HG02678 (cell line): ENCODE measurements at regions not wholly inside any gene's neighbourhood (a gene's known extent, or its start where the extent isn't known, plus 50 kb on each side); places are given as distances from the start of the nearest gene placed in this dataset.

ENCODE experiments used
- ATAC-seq: cut with Tn5 transposase; IDR thresholded peaks from one replicate; pipeline ENCODE4 v1.9.1; 2021; ENCODE audit warnings: mild to moderate bottlenecking, moderate library complexity; ENCODE audit not compliant: unreplicated experiment

DNA sequence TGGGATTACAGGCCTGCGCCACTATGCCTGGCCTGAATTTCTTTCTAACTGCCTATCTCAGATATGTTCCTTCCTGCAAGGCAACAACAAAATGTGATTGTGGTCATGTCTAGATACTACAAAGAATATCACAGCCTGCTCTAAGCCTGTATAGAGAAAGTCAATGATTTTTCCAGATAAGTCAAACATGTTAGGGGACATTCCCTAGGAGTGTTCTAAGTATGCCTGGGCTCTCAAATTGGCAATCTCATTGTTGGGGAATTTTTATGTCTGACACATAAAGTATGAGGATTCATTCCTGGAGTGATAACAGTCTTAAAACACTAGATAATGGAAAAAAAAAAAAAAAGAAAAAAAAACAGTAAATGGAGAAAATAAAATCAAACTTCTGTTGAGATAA, 406.1 kb downstream of the GATA3 start:
- no peak for ATAC-seq

DNA sequence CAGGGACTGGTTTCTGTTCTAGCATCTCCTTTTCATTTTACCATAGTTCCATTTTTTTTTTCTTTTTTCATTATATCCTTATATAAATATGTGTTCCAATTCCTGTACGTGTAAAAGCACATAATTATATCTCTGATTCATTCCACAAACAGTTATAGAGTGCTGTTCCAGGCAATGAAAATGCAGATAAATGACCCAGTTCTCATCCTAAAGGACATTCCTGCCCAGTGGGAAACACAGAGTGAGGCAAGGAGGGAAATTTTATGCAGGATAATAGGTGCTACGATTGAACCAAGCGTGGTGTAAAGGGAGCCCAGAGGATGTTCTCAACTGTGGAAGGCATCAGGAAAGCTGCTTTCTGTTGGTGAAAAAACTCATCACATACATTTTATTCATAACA, 408.1 kb downstream of the GATA3 start:
- ATAC-seq = no peak

DNA sequence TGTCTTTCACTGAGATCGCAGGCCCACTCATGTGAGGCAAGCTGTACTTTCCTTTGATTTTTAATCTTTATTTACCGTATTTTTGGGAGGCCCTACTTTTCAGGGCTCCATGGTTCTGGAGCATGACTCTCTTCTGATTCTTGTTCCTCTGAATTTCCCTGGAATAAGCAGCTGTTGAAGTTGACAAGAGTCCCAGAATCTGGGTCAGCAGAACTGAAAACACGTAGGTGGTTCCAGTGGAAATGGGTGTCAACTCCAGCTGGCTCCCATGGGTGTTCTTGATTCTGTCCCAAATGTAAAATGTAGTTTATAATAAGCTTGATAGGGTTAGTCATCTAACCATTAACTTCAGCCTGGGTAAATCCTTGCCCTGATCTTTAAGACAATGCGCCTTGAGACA, 409.4 kb downstream of the GATA3 start:
- no peak for ATAC-seq

DNA sequence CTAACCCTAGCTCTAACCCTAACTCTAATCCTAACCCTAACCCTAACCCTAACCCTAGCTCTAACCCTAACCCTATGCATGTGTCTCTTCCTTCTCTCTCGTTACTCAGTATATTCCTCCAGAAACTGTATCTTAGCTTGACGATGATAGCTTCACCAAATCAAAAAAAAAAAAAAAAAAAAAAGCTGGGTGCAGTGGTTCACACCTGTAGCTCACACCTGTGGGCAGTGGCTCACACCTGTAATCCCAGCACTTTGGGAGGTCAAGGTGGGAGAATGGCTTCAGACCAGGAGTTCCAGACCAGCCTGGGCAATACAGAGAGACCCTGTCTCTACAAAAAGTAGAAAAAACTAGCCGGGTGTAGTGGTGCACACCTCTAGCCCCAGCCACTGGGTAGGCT, 414.0 kb downstream of the GATA3 start:
- ATAC-seq = no peak

DNA sequence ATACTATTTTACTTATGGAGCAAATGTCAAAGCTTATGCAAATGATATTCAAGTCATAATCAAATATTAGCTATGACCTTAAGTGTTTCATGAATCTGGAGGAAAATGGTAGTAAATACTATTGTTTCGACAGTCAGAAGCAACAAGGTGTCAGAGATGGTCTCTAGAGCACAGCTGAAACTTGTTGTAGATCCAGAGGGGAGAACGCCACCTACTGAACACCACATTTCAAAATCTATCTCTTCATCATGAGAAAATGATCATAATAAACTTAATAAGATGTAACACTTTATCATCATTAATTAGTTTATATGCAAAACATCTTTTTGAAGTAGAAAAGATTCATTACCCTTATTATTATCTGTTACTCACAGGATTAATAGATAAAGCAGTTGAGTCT, 418.7 kb downstream of the GATA3 start:
- ATAC-seq = no peak

DNA sequence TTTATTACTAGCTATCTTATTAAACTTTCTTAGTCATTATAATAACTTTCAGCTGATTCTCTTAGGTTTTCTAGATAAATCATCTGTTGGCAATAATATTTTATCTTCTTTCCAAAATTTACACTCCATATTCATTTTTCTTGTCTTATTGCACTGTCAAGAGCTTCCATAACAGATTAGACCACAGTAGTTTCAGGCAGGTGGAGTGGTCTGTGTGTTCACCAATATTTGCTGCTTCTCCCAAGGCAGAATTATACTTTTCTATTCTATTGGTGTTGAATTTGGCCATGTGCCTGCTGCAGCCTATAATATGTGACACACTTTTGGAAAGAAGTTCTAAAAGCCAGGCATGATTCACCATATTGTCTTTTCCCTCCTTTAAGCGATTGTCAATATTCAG, 422.8 kb downstream of the GATA3 start:
- no peak for ATAC-seq

DNA sequence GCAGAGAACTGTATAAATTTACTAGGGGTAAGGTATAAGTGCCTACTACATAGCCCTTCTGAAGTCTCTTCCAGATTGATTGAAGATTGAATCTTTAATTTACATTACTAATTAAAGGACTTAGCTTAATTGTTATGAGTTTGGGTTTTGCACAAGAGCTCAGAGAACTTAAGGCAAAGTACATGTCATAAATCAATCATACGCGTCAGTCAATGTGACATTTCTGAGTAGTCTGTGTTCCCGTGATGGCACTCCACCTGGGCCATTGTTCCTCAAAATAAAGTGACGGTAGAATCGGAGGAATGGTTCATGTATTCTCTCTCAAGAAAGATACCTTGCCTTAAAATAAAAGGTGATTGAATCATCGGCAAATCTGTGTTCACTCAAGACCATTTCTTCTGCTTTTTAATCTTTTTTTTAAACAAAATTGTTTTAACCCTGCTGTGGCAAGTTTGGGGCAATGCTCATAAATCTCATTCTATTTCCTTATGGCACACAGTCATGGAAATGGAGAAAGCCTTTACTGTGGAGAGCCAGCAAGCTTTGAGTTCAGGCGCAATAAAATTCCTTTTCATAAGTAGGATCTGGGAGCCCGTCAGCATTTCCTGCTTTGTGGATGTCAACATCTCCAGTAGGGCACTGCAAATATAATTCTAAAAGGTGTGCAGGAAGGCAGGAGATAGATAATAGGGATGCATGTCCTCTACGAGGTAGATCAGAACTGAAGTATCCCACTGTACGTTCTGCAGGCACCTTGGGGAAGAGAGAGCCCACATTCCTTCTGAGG, 427.4 kb downstream of the GATA3 start:
- ATAC-seq = no peak

DNA sequence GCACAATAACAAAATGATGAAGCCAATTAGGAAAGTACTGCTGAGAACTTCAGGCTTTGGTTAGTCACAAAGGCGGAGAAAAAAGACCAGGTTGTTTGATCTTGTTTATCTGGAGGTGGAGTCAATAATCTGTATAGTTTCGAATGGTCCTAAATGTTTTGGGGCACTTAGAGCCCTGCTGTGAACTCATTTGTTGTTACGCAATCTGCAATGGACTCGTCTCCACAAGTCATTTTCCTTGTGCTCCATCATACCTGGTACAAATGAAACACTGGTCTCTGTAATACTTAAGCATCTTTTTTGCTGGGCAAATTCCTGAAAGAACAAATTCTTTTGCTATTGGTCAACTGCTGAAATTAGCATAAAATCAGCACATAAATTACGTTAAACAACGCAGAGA, 430.5 kb downstream of the GATA3 start:
- no peak for ATAC-seq

DNA sequence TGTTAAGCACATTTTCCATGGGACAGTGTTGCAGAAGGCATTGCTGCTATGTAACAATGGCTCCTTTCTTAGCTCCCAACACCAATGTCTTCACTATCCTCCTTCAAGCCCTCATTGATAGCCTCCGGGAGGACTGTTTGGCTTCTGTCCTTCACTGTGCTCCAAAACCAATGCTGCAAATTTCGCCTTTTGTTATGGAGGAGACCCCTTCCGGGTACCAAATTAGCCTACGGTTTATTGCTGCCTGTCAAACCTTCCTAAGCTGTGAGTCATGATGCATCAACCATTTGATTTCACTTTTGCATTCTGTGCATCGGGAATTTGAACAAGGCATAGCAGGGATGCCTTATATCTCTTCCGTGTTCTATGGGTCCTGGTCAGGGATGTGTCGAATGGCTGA, 432.9 kb downstream of the GATA3 start:
- ATAC-seq = no peak

DNA sequence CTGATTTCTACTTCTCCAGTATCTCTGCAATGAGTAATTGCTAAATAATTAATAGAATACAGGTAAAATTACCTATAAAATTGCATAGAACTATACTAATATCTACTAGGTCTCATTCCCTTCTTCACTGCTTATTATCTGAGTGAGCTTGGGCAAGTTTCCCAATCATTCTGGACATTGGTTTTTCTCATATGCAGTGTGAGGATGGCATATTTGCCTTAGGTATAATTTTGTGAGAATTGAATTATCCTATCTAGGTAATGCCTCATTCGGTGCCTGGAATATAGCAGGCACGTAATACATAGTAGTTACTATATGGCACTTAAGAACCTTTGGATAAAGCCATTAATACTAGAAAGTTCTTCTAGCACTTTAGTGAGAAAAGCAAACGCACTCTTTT, 434.7 kb downstream of the GATA3 start:
- no peak for ATAC-seq

DNA sequence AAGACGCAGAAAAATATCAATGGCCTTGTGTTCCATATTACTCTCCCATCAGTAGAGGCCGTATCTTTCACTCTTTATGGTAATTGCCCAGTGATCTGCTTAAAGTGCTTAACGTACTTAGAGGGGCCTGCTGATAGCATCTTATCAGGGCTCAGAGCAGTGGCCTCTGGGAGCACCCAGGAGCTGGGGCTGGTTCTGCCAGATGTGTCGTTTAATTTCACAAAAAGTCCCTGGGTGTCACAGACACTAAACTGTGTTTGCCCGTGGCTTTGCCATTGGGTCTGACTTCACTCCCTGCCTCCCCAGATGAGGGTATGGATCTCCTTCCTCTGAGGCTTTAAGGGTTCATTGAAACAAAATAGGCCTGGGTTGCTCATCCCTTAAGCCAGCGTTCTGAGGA, 435.3 kb downstream of the GATA3 start:
- ATAC-seq = no peak

DNA sequence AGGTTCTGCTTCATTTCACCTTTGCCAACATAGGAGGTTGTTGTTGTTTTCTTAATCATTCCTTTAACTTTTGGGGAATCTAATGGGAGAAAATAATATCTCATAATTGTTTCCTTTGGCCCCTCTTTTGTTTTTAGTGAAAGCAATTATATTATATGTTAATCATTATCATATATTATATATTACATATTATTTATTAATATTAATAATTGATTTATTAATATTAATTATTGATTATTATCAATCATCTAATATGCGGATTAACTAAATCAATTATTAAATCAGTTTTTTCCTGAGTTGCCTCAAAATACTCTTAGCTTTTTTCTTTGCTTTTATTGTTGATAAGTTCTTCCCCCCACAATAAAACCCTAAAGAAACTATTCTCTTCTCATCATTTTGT, 443.8 kb downstream of the GATA3 start:
- no peak for ATAC-seq

DNA sequence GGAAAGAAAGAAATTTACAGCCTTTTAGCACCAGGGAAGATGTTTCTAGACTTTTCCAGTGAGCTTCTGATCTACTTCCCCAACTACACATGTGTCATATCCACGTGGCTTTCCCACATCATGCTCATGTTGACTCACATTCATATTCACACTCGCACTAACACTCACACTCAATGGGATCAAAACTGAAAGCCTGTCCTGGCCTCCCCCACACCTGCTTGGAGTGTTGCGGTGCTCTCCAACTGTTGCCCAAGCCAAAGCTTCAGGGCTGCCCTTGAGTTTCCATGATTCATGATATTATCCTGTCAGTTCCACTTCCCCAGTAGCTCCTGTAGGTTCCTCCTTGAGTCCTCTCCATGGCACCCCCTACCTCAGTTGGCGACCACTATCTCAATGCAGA, 444.4 kb downstream of the GATA3 start:
- no peak for ATAC-seq

DNA sequence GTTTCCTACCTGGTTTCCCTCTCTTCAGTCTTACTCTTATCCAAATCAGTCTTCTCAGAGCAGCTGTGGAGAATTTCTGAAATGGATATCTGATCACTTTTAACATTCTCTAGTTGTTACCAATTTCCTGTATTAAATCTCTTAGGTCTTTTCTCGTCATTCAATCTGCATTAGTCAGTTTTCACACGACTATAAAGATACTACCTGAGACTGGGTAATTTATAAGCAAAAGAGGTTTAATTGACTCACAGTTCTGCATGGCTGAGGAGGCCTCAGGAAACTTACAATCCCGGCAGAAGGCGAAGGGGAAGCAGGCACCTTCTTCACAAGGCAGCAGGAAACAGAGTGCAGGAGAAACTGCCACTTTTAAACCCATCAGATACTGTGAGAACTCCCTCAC, 444.8 kb downstream of the GATA3 start:
- ATAC-seq = no peak

DNA sequence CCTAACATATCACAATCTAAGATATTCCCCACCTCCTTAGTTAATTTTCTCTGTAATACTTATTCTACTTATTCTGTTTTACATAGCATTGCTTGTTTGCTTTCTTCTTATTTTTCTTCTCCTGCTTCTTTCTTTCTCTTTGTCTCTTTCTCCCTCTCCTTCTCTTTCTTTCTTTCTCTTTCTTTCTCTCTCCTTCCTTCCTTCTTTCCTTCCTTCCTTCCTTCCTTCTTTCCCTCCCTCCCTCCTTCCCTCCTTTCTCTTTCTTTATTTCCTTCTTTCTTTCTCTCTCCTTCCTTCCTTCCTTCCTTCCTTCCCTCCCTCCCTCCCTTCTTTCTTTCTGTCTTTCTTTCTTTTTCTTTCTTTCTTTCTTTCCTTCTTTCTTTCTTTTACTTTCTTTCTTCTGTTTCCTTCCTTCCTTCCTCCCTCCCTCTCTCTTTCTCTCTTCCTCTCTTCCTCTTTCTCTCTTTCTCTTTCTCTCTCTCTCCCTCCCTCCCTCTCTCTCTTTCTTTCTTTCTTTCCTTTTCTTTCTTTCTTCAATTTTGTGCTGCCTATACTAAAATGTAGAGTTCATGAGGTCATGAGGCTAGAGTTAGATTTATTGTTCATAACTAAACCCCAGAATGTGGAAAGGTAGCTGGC, 445.4 kb downstream of the GATA3 start:
- ATAC-seq = no peak

DNA sequence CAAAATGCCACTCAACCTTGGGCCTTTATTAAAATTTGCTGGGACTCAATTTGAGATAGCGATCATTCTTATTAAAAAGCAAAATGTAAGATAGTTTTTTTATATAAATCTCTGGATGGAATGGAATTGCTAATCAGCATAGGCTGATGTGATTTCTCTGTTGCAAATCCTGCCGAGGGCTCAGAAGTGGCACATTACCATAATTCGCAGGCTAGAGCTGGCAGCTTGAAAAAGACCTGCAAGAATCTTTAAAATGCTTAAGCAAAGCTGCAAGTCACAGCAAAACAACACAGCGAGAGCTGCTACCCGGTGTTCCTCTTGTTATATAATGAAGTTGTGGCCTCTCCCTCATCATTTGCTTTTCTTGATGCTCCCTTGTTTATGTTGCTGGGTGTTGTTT, 448.1 kb downstream of the GATA3 start:
- no peak for ATAC-seq

DNA sequence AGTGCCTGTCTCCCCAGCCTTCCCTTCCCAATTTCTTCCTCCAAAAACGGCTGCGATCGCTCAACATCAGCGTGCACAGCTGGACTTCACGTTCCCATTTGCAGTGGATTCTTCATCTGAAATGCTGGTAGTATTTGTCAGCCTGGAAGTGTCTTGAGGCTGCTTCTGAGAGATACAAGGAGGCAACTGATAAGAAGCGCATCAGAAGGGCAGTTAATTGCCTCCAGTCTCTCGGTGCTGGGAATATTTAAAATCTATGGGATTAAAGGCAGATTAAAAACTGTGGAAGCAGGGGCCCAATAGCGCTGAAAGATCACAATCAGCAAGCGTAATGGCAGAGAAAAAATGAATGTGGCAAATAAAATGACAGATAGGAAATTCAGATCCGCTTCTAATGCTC, 450.0 kb downstream of the GATA3 start:
- no peak for ATAC-seq

DNA sequence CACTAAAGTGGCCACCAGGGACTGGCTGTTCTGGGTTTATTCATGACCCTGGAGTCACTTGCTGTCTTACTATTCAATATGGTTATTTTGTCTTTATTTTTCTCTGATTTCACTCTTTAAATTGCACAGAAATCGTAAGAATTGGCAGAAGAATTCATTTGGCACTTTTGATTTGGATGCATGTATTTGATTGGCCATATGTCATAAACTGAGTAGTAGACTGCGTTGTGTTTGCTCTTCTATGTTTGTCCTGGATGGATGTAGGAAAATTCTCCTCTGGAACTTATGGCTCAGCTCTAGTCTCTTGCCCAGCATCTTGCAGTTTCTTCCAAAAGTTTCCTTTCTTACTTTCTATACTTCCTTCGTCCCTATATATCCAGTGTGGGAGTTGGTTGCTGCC, 452.7 kb downstream of the GATA3 start:
- ATAC-seq = no peak

DNA sequence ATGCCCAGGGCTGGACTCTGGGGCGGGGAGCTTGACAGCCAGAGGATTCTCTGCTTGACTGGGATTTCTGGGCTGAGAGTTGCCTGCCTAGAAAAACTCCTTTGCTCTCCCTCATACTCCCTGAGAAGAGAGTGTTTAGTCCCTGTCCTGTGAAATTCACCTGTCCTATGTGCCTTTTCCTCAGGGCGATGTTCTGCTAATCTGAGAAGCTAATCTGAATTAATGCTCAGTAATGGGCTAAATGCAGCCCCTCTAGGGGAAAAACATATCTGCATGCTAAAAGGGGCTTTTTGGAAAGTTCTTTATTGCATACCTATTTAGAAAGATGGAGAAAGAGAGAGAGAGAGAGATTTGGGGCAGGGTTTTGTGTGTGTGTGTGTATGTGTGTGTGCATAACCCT, 454.4 kb downstream of the GATA3 start:
- no peak for ATAC-seq

DNA sequence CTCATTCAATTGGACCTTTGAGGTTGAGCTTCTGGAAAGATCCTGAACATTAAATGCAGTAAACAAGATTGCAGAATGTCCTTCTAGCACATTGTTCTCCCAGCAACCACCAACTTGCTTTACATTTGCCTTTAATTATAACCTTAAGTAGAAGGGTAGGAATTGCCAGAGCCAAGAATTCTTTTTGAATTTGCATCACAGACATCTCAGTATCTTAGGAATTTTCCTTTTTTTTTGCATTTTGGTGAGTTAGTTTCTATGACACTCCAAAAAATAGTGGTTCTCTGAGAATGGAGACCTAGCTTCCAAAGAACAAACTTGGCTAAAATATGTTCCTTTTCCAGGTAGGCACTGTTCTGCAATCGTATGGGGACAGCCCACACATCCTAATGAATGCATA, 456.0 kb downstream of the GATA3 start:
- no peak for ATAC-seq

DNA sequence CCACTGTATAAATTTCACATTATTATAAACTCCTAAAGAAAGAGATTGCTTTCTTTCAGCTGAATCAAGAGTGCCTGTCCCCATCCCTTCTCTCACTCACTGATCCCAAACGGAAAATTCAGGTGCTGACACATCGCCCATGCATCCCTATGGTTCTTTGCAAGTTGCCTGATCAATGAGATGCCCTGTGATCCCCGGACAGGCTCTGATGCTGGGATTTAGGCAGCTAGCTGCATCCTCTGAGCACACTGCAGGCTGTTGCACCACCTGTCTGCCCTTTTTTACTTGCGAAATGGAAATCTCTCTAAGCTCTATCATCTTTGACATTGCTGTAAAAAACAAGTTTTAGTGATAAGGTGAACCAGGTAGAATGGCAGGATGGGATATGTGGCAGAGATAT, 456.5 kb downstream of the GATA3 start:
- no peak for ATAC-seq

DNA sequence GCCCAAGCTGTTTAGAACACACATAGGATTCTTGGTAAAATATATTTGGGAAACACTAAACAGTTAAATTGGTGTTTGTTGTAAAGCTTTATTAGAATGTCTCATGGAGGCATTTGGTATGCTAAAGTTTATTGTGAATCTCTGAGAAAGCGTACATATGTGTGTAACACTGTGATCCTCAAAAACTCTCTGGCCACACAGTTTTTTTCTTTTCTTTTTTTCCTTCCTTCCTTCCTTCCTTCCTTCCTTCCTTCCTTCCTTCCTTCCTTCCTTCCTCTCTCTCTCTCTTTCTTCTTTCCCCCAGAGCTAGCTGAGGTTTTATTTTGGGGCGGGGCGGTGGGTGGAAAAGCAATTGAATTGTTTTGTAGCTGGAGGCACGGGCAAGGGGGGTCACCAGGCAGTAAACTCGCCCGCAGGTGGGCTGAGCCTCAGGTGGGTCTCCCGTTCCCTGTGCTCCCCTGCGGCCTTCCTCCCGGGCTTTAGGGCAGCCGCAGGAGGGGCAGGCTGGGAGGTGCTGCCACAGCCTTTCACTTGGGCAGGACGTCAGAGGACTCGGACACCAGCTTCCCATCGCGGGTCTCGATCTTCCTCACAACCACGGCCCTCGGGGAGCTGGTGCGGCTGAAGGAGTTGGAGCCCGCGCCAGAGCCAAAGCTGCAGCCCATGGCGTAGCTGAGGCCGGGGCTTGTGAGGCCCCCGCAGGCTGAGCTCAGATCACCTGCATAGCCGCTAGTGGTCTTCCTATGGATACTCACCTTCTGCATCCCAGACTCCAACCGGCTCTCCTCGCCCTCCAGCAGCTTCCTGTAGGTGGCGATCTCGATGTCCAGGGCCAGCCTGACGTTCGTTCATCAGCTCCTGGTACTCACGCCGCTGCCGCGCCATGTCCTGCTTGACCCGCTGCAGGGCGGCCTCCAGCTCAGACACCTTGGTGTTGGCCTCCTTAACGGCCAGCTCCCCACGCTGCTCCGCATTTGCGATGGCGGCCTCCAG, 459.0 kb downstream of the GATA3 start:
- ATAC-seq = no peak
